K562 (cell line): ENCODE measurements at regions not wholly inside any gene's neighbourhood (a gene's known extent, or its start where the extent isn't known, plus 50 kb on each side); places are given as distances from the start of the nearest gene placed in this dataset.

Source experiments
- ATAC-seq: fragments of 200-7000 bp; cut with Tn5 transposase; 3 replicates; pipeline ENCODE4 v1.9.1; 2020; ENCODE audit warnings: moderate library complexity
- BruUV-seq: library from RNA; stranded (reverse); fragments of 400-500 nt; replicated peaks from 2 replicates; lab custom pipeline; 2021; lab: Mats Ljungman, UMichigan
- CTCF ChIA-PET: fragments of 300-600 bp; formaldehyde crosslinking; extraction: SDS; loops from one replicate; lab custom pipeline; 2021; ENCODE audit warnings: low intra/inter-chr PET ratio; lab: Yijun Ruan, JAX
- POLR2A ChIA-PET: fragments of 300-600, 350-650 bp; sonication (Branson Sonifier 250); formaldehyde crosslinking; extraction: SDS; loops from one replicate; lab custom pipeline; 2021; ENCODE audit warnings: antibody characterized with exemption, inconsistent platforms; lab: Yijun Ruan, JAX
- DNase-seq, 4 experiments: peaks; one replicate each; pipeline versions ENCODE4 v3.0.0 to v3.0.0-alpha.2; 2011 to 2018; ENCODE audit warnings: low spot score in 3 of 4, mixed read lengths in 3 of 4; ENCODE audit errors: extremely low read depth in 1 of 4
- FAIRE-seq: peaks from 2 replicates; lab custom pipeline; 2011; peaks lifted over from hg19 to GRCh38; lab: Jason Lieb, UNC
- H2AFZ ChIP-seq: 2 replicates; pipeline ENCODE4 v1.6.0; 2011; ENCODE audit warnings: low read depth, low read length, control low read depth, inconsistent platforms
- H3K27ac ChIP-seq: fragments of 200-600 bp; 3 replicates; pipeline ENCODE4 v1.8.0; 2011; ENCODE audit warnings: low read depth, mild to moderate bottlenecking, control low read depth, inconsistent platforms, low read length, moderate library complexity, mixed read lengths; ENCODE audit errors: extremely low read depth
- H3K27me3 ChIP-seq, 2 experiments: fragments of 300-600 bp in 1 of 2; 2 replicates in 1 of 2; 3 replicates in 1 of 2; pipeline versions ENCODE4 v1.6.0 to v1.8.0; 2011; ENCODE audit warnings: inconsistent platforms in 2 of 2, low read length in 2 of 2, mild to moderate bottlenecking in 1 of 2, mixed read lengths in 1 of 2, moderate library complexity in 1 of 2; ENCODE audit not compliant: control insufficient read depth in 2 of 2, insufficient read depth in 2 of 2
- H3K36me3 ChIP-seq: fragments of 300-600 bp; 3 replicates; pipeline ENCODE4 v1.8.0; 2011; ENCODE audit warnings: mild to moderate bottlenecking, low read length, inconsistent platforms; ENCODE audit not compliant: control insufficient read depth, insufficient read depth
- H3K4me1 ChIP-seq, 2 experiments: fragments of 200-600 bp in 1 of 2; replicated peaks in 1 of 2; 2 replicates in 1 of 2; 3 replicates in 1 of 2; pipeline versions ENCODE4 v1.5.1 to v1.8.0; 2011; ENCODE audit warnings: inconsistent platforms in 2 of 2, low read length in 2 of 2, mild to moderate bottlenecking in 1 of 2, mixed read lengths in 1 of 2, moderate library complexity in 1 of 2; ENCODE audit not compliant: control insufficient read depth in 2 of 2, insufficient read depth in 2 of 2
- H3K4me2 ChIP-seq: 2 replicates; pipeline ENCODE4 v1.6.1; 2011; ENCODE audit warnings: low read length, control low read depth, inconsistent platforms, mixed read lengths; ENCODE audit not compliant: insufficient read depth
- H3K4me3 ChIP-seq: fragments of 200-600 bp; sonication (generic), shearing (Covaris generic); 2 replicates; pipeline ENCODE4 v1.5.1; 2016; ENCODE audit warnings: control low read depth, inconsistent platforms
- H3K79me2 ChIP-seq: fragments of 200-600 bp; 3 replicates; pipeline ENCODE4 v1.8.0; 2011; ENCODE audit warnings: low read length, inconsistent platforms; ENCODE audit not compliant: control insufficient read depth, insufficient read depth
- H3K9ac ChIP-seq, 2 experiments: 2 replicates each; pipeline versions ENCODE4 v1.6.0 to v1.6.1; 2011; ENCODE audit warnings: low read depth in 2 of 2, low read length in 2 of 2, control low read depth in 1 of 2, inconsistent platforms in 1 of 2, mild to moderate bottlenecking in 1 of 2, mixed read lengths in 1 of 2; ENCODE audit not compliant: insufficient read depth in 1 of 2
- H3K9me1 ChIP-seq: one replicate; pipeline ENCODE4 v1.6.0; 2011; ENCODE audit warnings: inconsistent platforms, mild to moderate bottlenecking, low read length, moderate library complexity; ENCODE audit not compliant: control insufficient read depth, insufficient read depth
- H3K9me3 ChIP-seq: replicated peaks from 2 replicates; pipeline ENCODE4 v1.5.1; 2011; ENCODE audit warnings: low read depth, low read length, inconsistent platforms; ENCODE audit not compliant: control insufficient read depth, insufficient read depth
- H4K20me1 ChIP-seq: replicated peaks from 2 replicates; pipeline ENCODE4 v1.6.1; 2011; ENCODE audit warnings: low read length, inconsistent platforms, mixed read lengths; ENCODE audit not compliant: control insufficient read depth, insufficient read depth
- BRF2 ChIP-seq: IDR thresholded peaks from 3 replicates; pipeline ENCODE4 v1.6.1; 2011; ENCODE audit warnings: borderline replicate concordance, mild to moderate bottlenecking; ENCODE audit not compliant: insufficient read length, insufficient read depth
- PHB2 ChIP-seq: fragments of 450-650 bp; IDR thresholded peaks from 2 replicates; pipeline ENCODE4 v1.6.1; 2017; ENCODE audit warnings: low read depth
- SMARCC2 ChIP-seq: fragments of 450-650 bp; IDR thresholded peaks from 2 replicates; pipeline ENCODE4 v1.6.1; 2017; ENCODE audit warnings: antibody characterized with exemption, moderate library complexity, mild to moderate bottlenecking, low read depth
- SREBF1 ChIP-seq: fragments of 150-350 bp; IDR thresholded peaks from 2 replicates; pipeline ENCODE4 v1.6.1; 2014; ENCODE audit warnings: antibody characterized with exemption, low read depth, low read length, borderline replicate concordance
- SRSF1 ChIP-seq: fragments of 200-400 bp; formaldehyde crosslinking; IDR thresholded peaks from 2 replicates; pipeline ENCODE4 v1.6.1; 2017; ENCODE audit warnings: mild to moderate bottlenecking, low read depth, low read length, moderate library complexity
- ZNF274 ChIP-seq: IDR thresholded peaks from 2 replicates; pipeline ENCODE4 v1.6.1; 2011; ENCODE audit warnings: low read depth, mild to moderate bottlenecking, low read length, moderate library complexity, borderline replicate concordance
- WGBS: fragments of 100-300 bp; shearing (Covaris generic); methylation state at CpG from one replicate; pipeline ENCODE4 v1.1.6; 2016; ENCODE audit warnings: low coverage, mixed read lengths; ENCODE audit not compliant: insufficient coverage; ENCODE audit errors: missing lambda C conversion rate; 5-methylcytosine and 5-hydroxymethylcytosine counted together
- in situ Hi-C: fragments of 300-500 bp; cut with MboI; formaldehyde crosslinking; loops from 4 replicates; pipeline ENCODE4 v1.15.0; 2018; ENCODE audit warnings: inconsistent platforms, mixed read lengths
- intact Hi-C: fragments of 100-400 bp; cut with micrococcal nuclease; formaldehyde crosslinking; loops from 2 replicates; pipeline ENCODE4 v1.14.2; 2022

GRCh38 chr6:170128811-170129681 is 161.8 kb downstream of the DLL1 start (continued):
- TF ChIP-seq SREBF1 = no peak
- TF ChIP-seq, all 486 proteins: peak for 0

DNA sequence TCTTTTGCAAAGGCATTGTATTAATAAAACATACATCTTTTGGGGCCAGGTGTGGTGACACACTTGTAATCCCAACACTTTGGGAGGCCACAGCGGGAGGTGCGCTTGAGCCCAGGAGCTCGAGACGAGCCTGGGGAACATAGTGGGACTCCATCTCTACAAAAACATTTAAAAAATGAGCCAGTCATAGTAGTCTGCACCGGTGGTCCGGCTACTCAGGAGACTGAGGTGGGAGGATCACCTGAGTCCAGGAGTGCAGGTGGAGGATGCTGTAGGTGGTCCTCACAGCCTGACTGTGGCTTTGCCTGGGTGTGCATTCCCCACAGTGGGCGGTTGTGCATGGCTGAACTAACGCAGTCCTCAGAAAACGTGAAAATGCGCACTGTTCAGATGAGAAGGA is 162.5 kb downstream of the DLL1 start:
- no peak for TF ChIP-seq PHB2
- no peak for TF ChIP-seq BRF2
- no peak for TF ChIP-seq SMARCC2
- TF ChIP-seq ZNF274 = no peak
- no peak for TF ChIP-seq SRSF1
- Histone ChIP-seq H3K79me2 (no peaks in the 10 kb centered on the region), H3K27ac (no peak overlapping the region), H3K36me3 (no peaks in the 10 kb centered on the region), H4K20me1 (peaks cover 4% of the 10 kb centered on the region; the same call in 1 of the 2 replicates), H3K27me3 (peaks cover 8 to 50% of the 10 kb centered on the region in 2 experiments; a peak in 4 of 5 replicates), H3K9ac (no peak overlapping the region), H3K9me1 (no peaks in the 10 kb centered on the region), H2AFZ (no peak overlapping the region), H3K4me1 (no peaks in the 10 kb centered on the region), H3K4me2 (no peak overlapping the region), H3K9me3 (no peaks in the 10 kb centered on the region), H3K4me3 (no peak overlapping the region)
- in situ Hi-C loops = no loop called here
- WGBS = 0% methylated on average over 10 of the region's 10 CpGs
- ATAC-seq (no peak), FAIRE-seq (no peak), DNase-seq (no peak)
- POLR2A ChIA-PET = interaction anchor here (1.8 kb wide), 1 partner anchor 12 kb away, joined by 4 read pairs; no protein-coding TSS in a partner anchor
- CTCF ChIA-PET = no interaction called here
- no TSS peak for BruUV-seq
- intact Hi-C loops = no loop called here
